OCI-LY7 (cell line): ENCODE measurements at regions not wholly inside any gene's neighbourhood (a gene's known extent, or its start where the extent isn't known, plus 50 kb on each side); places are given as distances from the start of the nearest gene placed in this dataset.

Source experiments
- EZH2phosphoT487 ChIP-seq: fragments of 200-600 bp; sonication (generic); IDR thresholded peaks from 2 replicates; pipeline ENCODE4 v1.6.1; 2018; ENCODE audit warnings: low read depth, borderline replicate concordance, mild to moderate bottlenecking, mixed run types, antibody characterized with exemption, low read length, moderate library complexity, mixed read lengths
- TF ChIP-seq, protein P1 (sequence below): fragments of 200-600 bp; sonication (generic); conservative IDR thresholded peaks from 2 replicates; pipeline ENCODE4 v1.5.1; 2014; ENCODE audit warnings: mild to moderate bottlenecking, antibody characterized with exemption, low read length, moderate library complexity, mixed read lengths

DNA sequence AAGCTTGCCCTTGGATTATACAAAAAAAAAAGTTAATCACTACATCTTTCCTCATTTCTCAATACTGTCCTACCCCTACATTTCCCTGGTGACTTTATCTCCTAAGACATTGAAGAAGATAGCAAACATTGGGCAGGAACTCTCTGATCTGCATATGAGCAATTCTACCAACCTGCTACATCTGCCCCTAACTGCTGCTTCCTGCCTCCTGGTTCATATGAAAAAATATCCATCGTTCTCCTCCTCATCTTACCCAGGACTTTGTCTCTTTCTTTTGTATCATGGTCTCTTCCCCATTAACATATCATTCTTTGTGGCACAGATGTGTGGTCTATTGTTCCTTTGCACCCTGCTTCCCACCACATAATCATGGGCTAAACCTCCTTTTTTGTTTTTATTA is 139.7 kb upstream of the PCGF5 start:
- TF ChIP-seq, protein P1, sequence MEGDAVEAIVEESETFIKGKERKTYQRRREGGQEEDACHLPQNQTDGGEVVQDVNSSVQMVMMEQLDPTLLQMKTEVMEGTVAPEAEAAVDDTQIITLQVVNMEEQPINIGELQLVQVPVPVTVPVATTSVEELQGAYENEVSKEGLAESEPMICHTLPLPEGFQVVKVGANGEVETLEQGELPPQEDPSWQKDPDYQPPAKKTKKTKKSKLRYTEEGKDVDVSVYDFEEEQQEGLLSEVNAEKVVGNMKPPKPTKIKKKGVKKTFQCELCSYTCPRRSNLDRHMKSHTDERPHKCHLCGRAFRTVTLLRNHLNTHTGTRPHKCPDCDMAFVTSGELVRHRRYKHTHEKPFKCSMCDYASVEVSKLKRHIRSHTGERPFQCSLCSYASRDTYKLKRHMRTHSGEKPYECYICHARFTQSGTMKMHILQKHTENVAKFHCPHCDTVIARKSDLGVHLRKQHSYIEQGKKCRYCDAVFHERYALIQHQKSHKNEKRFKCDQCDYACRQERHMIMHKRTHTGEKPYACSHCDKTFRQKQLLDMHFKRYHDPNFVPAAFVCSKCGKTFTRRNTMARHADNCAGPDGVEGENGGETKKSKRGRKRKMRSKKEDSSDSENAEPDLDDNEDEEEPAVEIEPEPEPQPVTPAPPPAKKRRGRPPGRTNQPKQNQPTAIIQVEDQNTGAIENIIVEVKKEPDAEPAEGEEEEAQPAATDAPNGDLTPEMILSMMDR = no peak
- no peak for TF ChIP-seq EZH2phosphoT487
